A549 (cell line): ENCODE measurements at regions not wholly inside any gene's neighbourhood (a gene's known extent, or its start where the extent isn't known, plus 50 kb on each side); places are given as distances from the start of the nearest gene placed in this dataset.

ENCODE experiments used
- ATAC-seq, 2 experiments: fragments of 200-7000 bp in 1 of 2; fragments of >200 bp in 1 of 2; cut with Nextera tagmentation in 1 of 2; cut with Tn5 transposase in 1 of 2; 3 replicates each; pipeline versions ENCODE4 v1.8.0 to v1.9.1; 2018 to 2020; ENCODE audit warnings: mild to moderate bottlenecking in 1 of 2, moderate library complexity in 1 of 2
- CTCF ChIA-PET: fragments of 300-600 bp; sonication (Branson Sonifier 250); formaldehyde crosslinking; extraction: SDS; loops from one replicate; lab custom pipeline; 2021; ENCODE audit warnings: antibody characterized with exemption, inconsistent platforms; lab: Yijun Ruan, JAX
- POLR2A ChIA-PET: fragments of 350-600 bp; formaldehyde crosslinking; extraction: SDS; loops from one replicate; lab custom pipeline; 2021; ENCODE audit warnings: antibody characterized with exemption, inconsistent platforms; lab: Yijun Ruan, JAX
- DNase-seq, 2 experiments: peaks; one replicate each; pipeline versions ENCODE4 v3.0.0 to v3.0.0-alpha.2; 2011 to 2016; ENCODE audit warnings: low read depth in 1 of 2, low spot score in 1 of 2
- FAIRE-seq: peaks from 2 replicates; lab custom pipeline; 2011; peaks lifted over from hg19 to GRCh38; lab: Jason Lieb, UNC
- H3K27ac ChIP-seq, 2 experiments: fragments of >200 bp; sonication (Bioruptor Twin); formaldehyde crosslinking; 3 replicates each; pipeline ENCODE4 v1.5.1; 2016 to 2017
- H3K4me1 ChIP-seq: fragments of >200 bp; sonication (Bioruptor Twin); formaldehyde crosslinking; 3 replicates; pipeline ENCODE4 v1.6.1; 2016
- H3K4me2 ChIP-seq: fragments of >200 bp; sonication (Bioruptor Twin); formaldehyde crosslinking; 3 replicates; pipeline ENCODE4 v1.6.1; 2016
- H3K4me3 ChIP-seq: fragments of >200 bp; sonication (Bioruptor Twin); formaldehyde crosslinking; 3 replicates; pipeline ENCODE4 v1.5.1; 2016
- H3K9me3 ChIP-seq: fragments of >200 bp; sonication (Bioruptor Twin); formaldehyde crosslinking; 3 replicates; pipeline ENCODE4 v1.6.1; 2016
- CBX2 ChIP-seq: fragments of 200-600 bp; sonication (generic); IDR thresholded peaks from 2 replicates; pipeline ENCODE4 v1.6.1; 2016; ENCODE audit warnings: low read depth, mild to moderate bottlenecking, borderline replicate concordance
- CBX8 ChIP-seq: fragments of 200-600 bp; sonication (generic); IDR thresholded peaks from 2 replicates; pipeline ENCODE4 v1.6.1; 2016
- CHD4 ChIP-seq: fragments of 200-600 bp; sonication (generic); IDR thresholded peaks from 2 replicates; pipeline ENCODE4 v1.6.1; 2016; ENCODE audit warnings: antibody characterized with exemption, mild to moderate bottlenecking, borderline replicate concordance
- E2F6 ChIP-seq: IDR thresholded peaks from 2 replicates; pipeline ENCODE4 v1.6.1; 2012; ENCODE audit warnings: low read depth, borderline replicate concordance
- FOSB ChIP-seq: fragments of 250-450 bp; sonication (Bioruptor Pico); IDR thresholded peaks from 2 replicates; pipeline ENCODE4 v1.5.0; 2020; ENCODE audit warnings: mild to moderate bottlenecking, moderate library complexity
- GATA3 ChIP-seq: IDR thresholded peaks from 2 replicates; pipeline ENCODE4 v1.6.1; 2012; ENCODE audit warnings: borderline replicate concordance
- HDAC2 ChIP-seq: fragments of 200-600 bp; sonication (generic); IDR thresholded peaks from 2 replicates; pipeline ENCODE4 v1.6.1; 2016
- JUN ChIP-seq, 2 experiments: fragments of >200 bp; sonication (Bioruptor Twin); formaldehyde crosslinking; IDR thresholded peaks; 2 replicates in 1 of 2; 3 replicates in 1 of 2; pipeline ENCODE4 v1.6.1; 2016 to 2017
- KDM5A ChIP-seq: fragments of 200-600 bp; sonication (generic); IDR thresholded peaks from 2 replicates; pipeline ENCODE4 v1.6.1; 2016; ENCODE audit warnings: antibody characterized with exemption, mild to moderate bottlenecking
- MAFK ChIP-seq: fragments of 450-650 bp; IDR thresholded peaks from 2 replicates; pipeline ENCODE4 v1.6.1; 2014; ENCODE audit not compliant: partially characterized antibody
- MAX ChIP-seq: IDR thresholded peaks from 2 replicates; pipeline ENCODE4 v1.6.1; 2012
- MYC ChIP-seq: IDR thresholded peaks from 2 replicates; pipeline ENCODE4 v1.6.1; 2012; ENCODE audit warnings: mild to moderate bottlenecking, inconsistent platforms, low read length, improper control_type of control experiment, borderline replicate concordance
- NPAS2 ChIP-seq: fragments of 250-450 bp; sonication (Bioruptor Pico); IDR thresholded peaks from 2 replicates; pipeline ENCODE4 v1.8.0; 2022; ENCODE audit warnings: mild to moderate bottlenecking, moderate library complexity, borderline replicate concordance
- POLR2AphosphoS2 ChIP-seq: conservative IDR thresholded peaks from 2 replicates; pipeline ENCODE4 v1.6.1; 2012; ENCODE audit warnings: low read length, improper control_type of control experiment, inconsistent platforms
- RARB ChIP-seq: fragments of 250-450 bp; sonication (Bioruptor Pico); IDR thresholded peaks from 2 replicates; pipeline ENCODE4 v1.8.0; 2021; ENCODE audit warnings: mild to moderate bottlenecking, moderate library complexity
- RNF2 ChIP-seq: fragments of 200-600 bp; sonication (generic); IDR thresholded peaks from 2 replicates; pipeline ENCODE4 v1.6.1; 2016; ENCODE audit warnings: low read depth, mild to moderate bottlenecking, antibody characterized with exemption, moderate library complexity, borderline replicate concordance
- SMC3 ChIP-seq: fragments of >200 bp; sonication (Bioruptor Twin); formaldehyde crosslinking; IDR thresholded peaks from 3 replicates; pipeline ENCODE4 v1.6.1; 2018; ENCODE audit warnings: inconsistent platforms
- ZC3H11A ChIP-seq: fragments of 450-650 bp; IDR thresholded peaks from 2 replicates; pipeline ENCODE4 v1.6.1; 2014; ENCODE audit warnings: antibody characterized with exemption, mild to moderate bottlenecking
- ZSCAN20 ChIP-seq: fragments of 250-450 bp; sonication (Bioruptor Pico); IDR thresholded peaks from 2 replicates; pipeline ENCODE4 v1.8.0; 2022; ENCODE audit warnings: mild to moderate bottlenecking, moderate library complexity
- WGBS: methylation state at CpG from one replicate; pipeline ENCODE4 v1.1.6; 2017; ENCODE audit errors: missing lambda C conversion rate; 5-methylcytosine and 5-hydroxymethylcytosine counted together
- TF ChIP-seq, protein P1 (sequence below): fragments of 250-450 bp; sonication (Bioruptor Pico); IDR thresholded peaks from 2 replicates; pipeline ENCODE4 v1.5.0; 2021; ENCODE audit warnings: mild to moderate bottlenecking, moderate library complexity, borderline replicate concordance

- DNase-seq (no peak), FAIRE-seq (no peak), ATAC-seq (no peak)
- Histone ChIP-seq H3K27ac (no peak overlapping the region), H3K9me3 (no peaks in the 10 kb centered on the region), H3K4me2 (no peak overlapping the region), H3K4me1 (no peaks in the 10 kb centered on the region), H3K4me3 (no peak overlapping the region)
- WGBS = 2% methylated on average over 2 of the region's 2 CpGs
- CTCF ChIA-PET = no interaction called here
- POLR2A ChIA-PET = no interaction called here
- no peak for TF ChIP-seq RARB (CRISPR knock-in tag)
- no peak for TF ChIP-seq RNF2
- TF ChIP-seq MAFK = no peak
- TF ChIP-seq MYC = no peak
- no peak for TF ChIP-seq FOSB (CRISPR knock-in tag)
- TF ChIP-seq HDAC2 = no peak
Observed at GRCh38 chr5:164951570-164951969, 1446.2 kb downstream of the MAT2B start.

DNA sequence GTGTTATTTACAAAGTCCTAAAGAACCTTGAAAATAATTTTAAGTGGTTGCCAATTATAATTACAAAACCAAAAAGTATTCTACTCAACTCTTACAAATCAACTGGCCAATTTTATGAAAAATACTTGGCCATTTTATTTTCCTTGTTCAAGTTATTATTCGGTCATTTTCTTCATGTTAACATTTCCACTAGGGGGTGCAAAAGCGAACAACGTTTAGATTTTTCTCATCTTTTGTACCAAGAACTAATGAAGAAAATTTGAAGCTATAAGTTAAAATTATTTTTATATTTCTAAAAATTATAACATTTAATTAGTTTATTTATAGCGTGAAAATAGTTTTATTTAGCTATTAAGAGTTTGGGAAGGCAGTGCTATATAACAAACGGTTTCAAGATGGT, 1453.3 kb downstream of the MAT2B start:
- FAIRE-seq (no peak), DNase-seq (peak in 1 of 2 experiments; percentile 3), ATAC-seq (no peak)
- CTCF ChIA-PET = interaction anchor here (0.7 to 1.1 kb wide), 3 partner anchors 16 to 28 kb away, joined by 3 read pairs; no protein-coding TSS in a partner anchor
- H3K4me3 ChIP-seq = no peak overlapping the region
- WGBS = 8% methylated on average over 5 of the region's 5 CpGs
- TF ChIP-seq GATA3 = no peak
- TF ChIP-seq CBX2 = no peak
- TF ChIP-seq, protein P1, sequence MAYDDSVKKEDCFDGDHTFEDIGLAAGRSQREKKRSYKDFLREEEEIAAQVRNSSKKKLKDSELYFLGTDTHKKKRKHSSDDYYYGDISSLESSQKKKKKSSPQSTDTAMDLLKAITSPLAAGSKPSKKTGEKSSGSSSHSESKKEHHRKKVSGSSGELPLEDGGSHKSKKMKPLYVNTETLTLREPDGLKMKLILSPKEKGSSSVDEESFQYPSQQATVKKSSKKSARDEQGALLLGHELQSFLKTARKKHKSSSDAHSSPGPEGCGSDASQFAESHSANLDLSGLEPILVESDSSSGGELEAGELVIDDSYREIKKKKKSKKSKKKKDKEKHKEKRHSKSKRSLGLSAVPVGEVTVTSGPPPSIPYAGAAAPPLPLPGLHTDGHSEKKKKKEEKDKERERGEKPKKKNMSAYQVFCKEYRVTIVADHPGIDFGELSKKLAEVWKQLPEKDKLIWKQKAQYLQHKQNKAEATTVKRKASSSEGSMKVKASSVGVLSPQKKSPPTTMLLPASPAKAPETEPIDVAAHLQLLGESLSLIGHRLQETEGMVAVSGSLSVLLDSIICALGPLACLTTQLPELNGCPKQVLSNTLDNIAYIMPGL = no peak
- no peak for TF ChIP-seq SMC3
- no peak for TF ChIP-seq CBX8
- POLR2A ChIA-PET = no interaction called here
- no peak overlapping the region for H3K27ac ChIP-seq
- no peaks in the 10 kb centered on the region for H3K9me3 ChIP-seq
- no peak overlapping the region for H3K4me2 ChIP-seq
- no peaks in the 10 kb centered on the region for H3K4me1 ChIP-seq

GRCh38 chr5:164959761-164960160, 1454.3 kb downstream of the MAT2B start:
- CTCF ChIA-PET = interaction anchor here (0.9 to 1.1 kb wide), 2 partner anchors 15 to 29 kb away, joined by 3 read pairs; no protein-coding TSS in a partner anchor
- ATAC-seq (no peak), DNase-seq (no peak), FAIRE-seq (no peak)
- Histone ChIP-seq H3K4me1 (no peaks in the 10 kb centered on the region), H3K4me3 (no peak overlapping the region), H3K9me3 (no peaks in the 10 kb centered on the region), H3K27ac (no peak overlapping the region), H3K4me2 (no peak overlapping the region)
- WGBS = 8% methylated on average over 4 of the region's 4 CpGs
- TF ChIP-seq KDM5A = no peak
- no peak for TF ChIP-seq NPAS2 (CRISPR knock-in tag)
- TF ChIP-seq JUN (IDR thresholded peaks at IDR 0.05) = no peak
- TF ChIP-seq E2F6 = no peak
- no peak for TF ChIP-seq ZSCAN20 (CRISPR knock-in tag)
- no peak for TF ChIP-seq ZC3H11A
- no peak for TF ChIP-seq CHD4
- no peak for TF ChIP-seq MAX
- TF ChIP-seq POLR2AphosphoS2 = no peak
- POLR2A ChIA-PET = no interaction called here
